ENCODE measurements at regions not wholly inside any gene's neighbourhood (a gene's known extent, or its start where the extent isn't known, plus 50 kb on each side); places are given as distances from the start of the nearest gene placed in this dataset.

DNA sequence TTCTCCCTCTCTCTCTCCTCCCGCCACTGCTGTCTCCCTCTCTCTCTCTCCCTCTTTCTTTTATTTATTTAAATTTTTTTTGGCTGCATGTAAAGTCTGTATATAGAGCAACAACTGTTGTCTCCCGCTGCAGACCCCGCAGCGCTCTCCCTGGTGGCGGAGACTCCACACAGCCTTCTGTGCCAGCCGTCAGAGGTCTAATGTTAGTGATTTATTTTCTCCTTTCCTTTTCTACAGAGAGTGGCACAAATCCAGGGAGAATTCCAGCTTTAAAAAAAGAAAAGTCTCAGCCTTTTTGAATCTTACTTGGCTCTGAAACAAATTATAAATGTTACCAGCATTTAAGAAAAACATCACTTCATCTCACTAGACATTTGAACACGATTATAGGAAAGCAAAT is 106.2 kb downstream of the FAM9B start:
- no peak overlapping the region for H3K4me3 ChIP-seq (ENCODE audit: low read depth, low read length)
- TF ChIP-seq, protein P1, sequence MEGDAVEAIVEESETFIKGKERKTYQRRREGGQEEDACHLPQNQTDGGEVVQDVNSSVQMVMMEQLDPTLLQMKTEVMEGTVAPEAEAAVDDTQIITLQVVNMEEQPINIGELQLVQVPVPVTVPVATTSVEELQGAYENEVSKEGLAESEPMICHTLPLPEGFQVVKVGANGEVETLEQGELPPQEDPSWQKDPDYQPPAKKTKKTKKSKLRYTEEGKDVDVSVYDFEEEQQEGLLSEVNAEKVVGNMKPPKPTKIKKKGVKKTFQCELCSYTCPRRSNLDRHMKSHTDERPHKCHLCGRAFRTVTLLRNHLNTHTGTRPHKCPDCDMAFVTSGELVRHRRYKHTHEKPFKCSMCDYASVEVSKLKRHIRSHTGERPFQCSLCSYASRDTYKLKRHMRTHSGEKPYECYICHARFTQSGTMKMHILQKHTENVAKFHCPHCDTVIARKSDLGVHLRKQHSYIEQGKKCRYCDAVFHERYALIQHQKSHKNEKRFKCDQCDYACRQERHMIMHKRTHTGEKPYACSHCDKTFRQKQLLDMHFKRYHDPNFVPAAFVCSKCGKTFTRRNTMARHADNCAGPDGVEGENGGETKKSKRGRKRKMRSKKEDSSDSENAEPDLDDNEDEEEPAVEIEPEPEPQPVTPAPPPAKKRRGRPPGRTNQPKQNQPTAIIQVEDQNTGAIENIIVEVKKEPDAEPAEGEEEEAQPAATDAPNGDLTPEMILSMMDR (IDR thresholded peaks at IDR 0.05; ENCODE audit: borderline replicate concordance, insufficient read depth, low read depth, low read length), result no peak

DNA sequence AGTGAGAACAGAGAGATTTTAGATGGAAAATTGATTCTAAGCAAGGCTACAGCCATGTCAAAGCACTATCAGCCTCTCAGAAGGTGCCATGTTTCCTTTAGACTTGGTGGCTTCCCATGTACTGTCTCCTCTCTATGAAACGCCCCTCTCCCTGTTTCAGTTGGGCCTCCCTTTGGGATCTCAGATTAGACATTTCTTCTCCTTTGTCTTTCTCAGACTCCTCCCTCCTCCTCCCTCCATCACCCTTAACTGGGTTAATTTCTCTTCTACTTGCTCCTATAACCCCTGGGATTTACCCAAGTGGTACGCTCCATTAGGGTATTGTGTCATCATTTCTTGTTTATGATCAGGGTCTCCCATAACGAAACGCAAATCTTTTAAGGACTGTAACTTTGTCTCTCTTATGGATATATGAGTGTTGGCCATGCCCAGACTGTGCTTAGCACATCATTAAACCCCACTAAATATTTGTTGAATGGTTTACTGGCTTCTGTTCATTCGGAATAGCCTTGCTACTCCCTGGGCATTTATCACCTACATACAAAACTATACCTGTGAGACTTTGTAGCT is 106.8 kb downstream of the FAM9B start:
- no peak overlapping the region for H3K4me3 ChIP-seq (ENCODE audit: low read depth, low read length)
- TF ChIP-seq, protein P1 (IDR thresholded peaks at IDR 0.05; ENCODE audit: borderline replicate concordance, insufficient read depth, low read depth, low read length), result no peak

DNA sequence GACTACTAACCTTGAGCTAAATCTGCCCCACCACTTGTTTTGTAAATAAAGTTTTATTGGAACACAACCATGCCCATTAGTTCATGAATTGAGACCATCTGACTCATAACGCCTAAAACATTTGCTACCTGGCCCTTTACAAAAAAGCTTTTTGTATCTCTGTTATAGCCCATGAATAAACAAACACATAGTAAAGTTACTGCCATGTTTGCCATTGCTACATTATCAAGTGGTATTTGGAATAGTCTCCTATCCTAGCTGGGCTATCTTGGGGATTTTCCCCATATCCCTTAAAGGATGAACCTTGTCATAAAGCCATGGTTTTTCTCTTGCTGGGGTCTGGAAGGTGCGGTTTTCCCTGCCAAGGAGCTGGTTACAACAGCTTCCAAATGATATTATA is 112.3 kb downstream of the FAM9B start:
- TF ChIP-seq, protein P1 (IDR thresholded peaks at IDR 0.05; ENCODE audit: borderline replicate concordance, insufficient read depth, low read depth, low read length), result no peak
- H3K4me3 ChIP-seq (ENCODE audit: low read depth, low read length), result no peak overlapping the region

DNA sequence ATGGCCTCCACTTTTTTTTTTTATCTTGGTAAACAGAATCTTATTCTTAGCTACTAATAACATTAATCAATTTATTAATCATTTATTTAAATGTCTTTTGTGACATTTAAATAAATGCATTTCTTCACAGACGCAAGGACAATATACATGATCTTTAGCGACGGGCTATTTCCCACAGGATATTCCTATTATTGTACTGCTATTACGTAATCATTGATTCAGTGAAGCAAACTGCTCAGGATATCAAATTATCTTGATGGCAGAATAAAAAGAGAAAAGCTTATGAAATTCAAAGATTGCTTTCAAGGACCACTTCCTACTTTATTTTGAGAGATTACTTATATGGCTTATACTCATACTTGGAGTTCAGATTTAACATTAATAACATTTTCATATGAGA is 114.1 kb downstream of the FAM9B start:
- H3K4me3 ChIP-seq (ENCODE audit: low read depth, low read length), result no peak overlapping the region
- TF ChIP-seq, protein P1 (IDR thresholded peaks at IDR 0.05; ENCODE audit: borderline replicate concordance, insufficient read depth, low read depth, low read length), result no peak

DNA sequence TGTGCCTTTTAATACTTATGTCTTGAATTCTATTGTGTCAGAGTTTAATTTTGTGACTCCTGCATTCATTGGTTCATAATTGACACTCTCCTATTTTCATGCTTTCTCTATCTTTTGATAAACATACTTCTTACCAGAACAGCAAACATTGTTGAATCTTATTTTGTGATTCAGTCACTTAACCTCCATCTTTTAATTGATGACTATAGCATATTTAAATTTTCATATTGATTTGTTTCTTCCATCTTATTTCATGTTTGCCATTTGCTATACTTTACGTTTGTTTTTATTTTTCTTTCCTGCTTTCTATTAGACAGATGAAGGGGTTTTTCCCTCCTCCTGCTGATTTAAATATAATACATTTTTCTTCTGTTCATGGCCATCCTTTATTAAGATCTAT is 115.5 kb upstream of the FAM9A start:
- H3K4me3 ChIP-seq (ENCODE audit: low read depth, low read length), result no peak overlapping the region
- TF ChIP-seq, protein P1 (IDR thresholded peaks at IDR 0.05; ENCODE audit: borderline replicate concordance, insufficient read depth, low read depth, low read length), result no peak

DNA sequence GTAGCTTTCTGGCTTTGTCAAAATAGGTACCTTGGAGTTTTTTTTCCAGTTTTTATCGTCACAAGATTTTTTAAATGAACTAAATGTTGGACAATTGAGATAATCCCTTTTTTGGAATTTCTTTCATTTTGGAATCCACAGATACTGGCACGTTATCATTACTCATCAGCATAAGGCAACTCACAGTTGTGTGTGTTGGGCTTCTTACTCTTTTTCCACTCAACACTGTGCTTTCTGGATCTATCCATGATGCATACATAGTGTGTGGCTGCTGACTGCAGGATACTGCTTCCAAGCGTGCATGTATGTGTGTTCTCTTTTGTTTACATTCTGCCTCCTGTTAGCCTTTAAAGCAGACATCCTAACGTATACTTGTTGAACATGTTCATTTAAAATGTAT is 113.5 kb upstream of the FAM9A start:
- no peak overlapping the region for H3K4me3 ChIP-seq (ENCODE audit: low read depth, low read length)
- TF ChIP-seq, protein P1 (IDR thresholded peaks at IDR 0.05; ENCODE audit: borderline replicate concordance, insufficient read depth, low read depth, low read length), result no peak

DNA sequence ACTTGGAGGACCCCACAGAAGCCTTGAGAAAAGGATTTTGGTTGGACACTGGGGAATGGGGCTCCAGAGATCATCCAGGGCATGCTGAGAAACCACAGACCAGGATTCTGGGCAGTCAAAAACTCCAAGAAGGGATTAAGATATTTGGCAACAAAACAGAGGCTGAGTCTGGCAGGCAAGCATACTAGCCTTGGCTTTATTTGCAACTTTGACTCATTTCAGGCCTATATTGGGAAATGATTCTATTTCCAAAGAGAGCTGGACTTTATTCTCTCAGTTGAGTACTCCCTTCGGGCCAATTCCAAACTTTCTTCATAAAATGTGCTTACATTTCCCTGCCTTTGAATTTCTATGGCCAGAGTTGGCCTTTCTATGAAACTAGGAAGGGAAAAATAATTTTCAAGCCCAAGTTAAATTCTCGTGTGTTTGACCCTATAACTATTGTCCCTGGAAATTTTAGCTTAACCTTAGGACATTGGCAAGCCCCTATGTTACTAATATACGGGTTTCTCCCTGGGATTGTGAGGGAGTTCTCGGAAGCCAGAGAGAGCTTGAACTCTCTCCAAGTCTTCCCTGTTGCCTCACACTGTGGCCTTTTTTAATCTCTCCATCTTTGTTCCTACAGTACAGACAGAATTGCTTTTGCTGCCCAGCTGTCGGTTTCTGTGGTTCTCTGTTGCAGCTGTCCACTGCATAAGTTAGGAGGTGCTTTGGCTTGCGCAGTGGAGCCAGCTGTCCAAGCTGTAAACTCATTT is 112.6 kb upstream of the FAM9A start:
- no peak overlapping the region for H3K4me3 ChIP-seq (ENCODE audit: low read depth, low read length)
- TF ChIP-seq, protein P1 (IDR thresholded peaks at IDR 0.05; ENCODE audit: borderline replicate concordance, insufficient read depth, low read depth, low read length), result no peak

Data from GM12875 (cell line).